GM23338 (cell line): ENCODE measurements at regions not wholly inside any gene's neighbourhood (a gene's known extent, or its start where the extent isn't known, plus 50 kb on each side); places are given as distances from the start of the nearest gene placed in this dataset.

Experiments used
- ATAC-seq: fragments of 200-7000 bp; cut with Tn5 transposase; 3 replicates; pipeline ENCODE4 v1.9.1; 2020
- DNase-seq: peaks from one replicate; pipeline ENCODE4 v3.0.0-alpha.2; 2015; ENCODE audit warnings: low spot score
- H2AFZ ChIP-seq: fragments of 200-600 bp; sonication (generic); 2 replicates; pipeline ENCODE4 v1.8.0; 2016; ENCODE audit warnings: antibody characterized with exemption, mild to moderate bottlenecking, moderate library complexity
- H3F3A ChIP-seq: fragments of 200-600 bp; sonication (generic); replicated peaks from 2 replicates; pipeline ENCODE4 v1.8.0; 2017; ENCODE audit warnings: antibody characterized with exemption, mixed run types, low read depth
- H3K27ac ChIP-seq: fragments of 200-600 bp; sonication (generic); 2 replicates; pipeline ENCODE4 v1.6.1; 2016; ENCODE audit warnings: low read depth
- H3K27me3 ChIP-seq: fragments of 200-600 bp; sonication (generic); 2 replicates; pipeline ENCODE4 v1.8.0; 2016; ENCODE audit warnings: mild to moderate bottlenecking, mixed run types, moderate library complexity; ENCODE audit not compliant: insufficient read depth
- H3K36me3 ChIP-seq: fragments of 200-600 bp; sonication (generic); 2 replicates; pipeline ENCODE4 v1.8.0; 2016; ENCODE audit warnings: mild to moderate bottlenecking; ENCODE audit not compliant: insufficient read depth
- H3K4me1 ChIP-seq: fragments of 200-600 bp; sonication (generic); 2 replicates; pipeline ENCODE4 v1.8.0; 2016; ENCODE audit warnings: mild to moderate bottlenecking, moderate library complexity; ENCODE audit not compliant: insufficient read depth
- H3K4me2 ChIP-seq: fragments of 200-600 bp; sonication (generic); 2 replicates; pipeline ENCODE4 v1.7.1; 2017; ENCODE audit warnings: mixed run types
- H3K4me3 ChIP-seq: fragments of 200-600 bp; sonication (generic); 2 replicates; pipeline ENCODE4 v1.6.1; 2016; ENCODE audit warnings: mixed run types
- H3K79me2 ChIP-seq: fragments of 200-600 bp; sonication (generic); replicated peaks from 2 replicates; pipeline ENCODE4 v1.8.0; 2017; ENCODE audit warnings: mild to moderate bottlenecking; ENCODE audit not compliant: insufficient read depth
- H3K9me2 ChIP-seq: fragments of 200-600 bp; sonication (generic); 2 replicates; pipeline ENCODE4 v1.8.0; 2017; ENCODE audit not compliant: insufficient read depth
- H4K20me1 ChIP-seq: fragments of 200-600 bp; sonication (generic); replicated peaks from 2 replicates; pipeline ENCODE4 v1.8.0; 2017; ENCODE audit warnings: mild to moderate bottlenecking; ENCODE audit not compliant: insufficient read depth
- H3K27ac Mint-ChIP-seq: 2 replicates; pipeline ENCODE4 v1.8.0; 2020; ENCODE audit warnings: inconsistent platforms, mild to moderate bottlenecking, moderate library complexity, mixed read lengths
- H3K27me3 Mint-ChIP-seq: 3 replicates; pipeline ENCODE4 v1.8.0; 2022; ENCODE audit warnings: low read depth, mild to moderate bottlenecking, moderate library complexity, mixed read lengths, inconsistent platforms; ENCODE audit not compliant: insufficient read depth, poor library complexity
- H3K36me3 Mint-ChIP-seq: 3 replicates; pipeline ENCODE4 v1.8.0; 2021; ENCODE audit warnings: low read depth, mild to moderate bottlenecking, inconsistent platforms, moderate library complexity, mixed read lengths
- H3K4me1 Mint-ChIP-seq: 3 replicates; pipeline ENCODE4 v1.8.0; 2020; ENCODE audit warnings: mild to moderate bottlenecking, inconsistent platforms, mixed read lengths
- H3K4me3 Mint-ChIP-seq: 3 replicates; pipeline ENCODE4 v1.8.0; 2021; ENCODE audit warnings: moderate library complexity, mild to moderate bottlenecking, inconsistent platforms, mixed read lengths
- H3K9me3 Mint-ChIP-seq: 3 replicates; pipeline ENCODE4 v1.8.0; 2020; ENCODE audit warnings: moderate library complexity, mild to moderate bottlenecking, inconsistent platforms, mixed read lengths
- CREB1 ChIP-seq: fragments of 250-450 bp; sonication (Bioruptor Pico); IDR thresholded peaks from 2 replicates; pipeline ENCODE4 v1.5.0; 2020; ENCODE audit warnings: low read depth, mild to moderate bottlenecking, moderate library complexity
- CTCF ChIP-seq, 2 experiments: fragments of 200-600 bp in 1 of 2; sonication (generic) in 1 of 2; conservative IDR thresholded peaks; 2 replicates each; pipeline versions ENCODE4 v1.5.1 to v1.6.1; 2016 to 2017; ENCODE audit warnings: antibody characterized with exemption in 2 of 2, low read depth in 2 of 2, mild to moderate bottlenecking in 2 of 2, moderate library complexity in 1 of 2
- EZH2 ChIP-seq: fragments of 200-600 bp; sonication (generic); IDR thresholded peaks from one replicate; pipeline ENCODE4 v1.8.0; 2017; ENCODE audit warnings: antibody characterized with exemption, mild to moderate bottlenecking, low read depth; ENCODE audit not compliant: unreplicated experiment
- EZH2phosphoT487 ChIP-seq: fragments of 200-600 bp; sonication (generic); IDR thresholded peaks from one replicate; pipeline ENCODE4 v1.8.1; 2018; ENCODE audit warnings: antibody characterized with exemption; ENCODE audit not compliant: unreplicated experiment
- JUNB ChIP-seq: IDR thresholded peaks from one replicate; pipeline ENCODE4 v1.6.1; 2016; ENCODE audit warnings: antibody characterized with exemption; ENCODE audit not compliant: unreplicated experiment
- NANOG ChIP-seq: IDR thresholded peaks from 2 replicates; pipeline ENCODE4 v1.6.1; 2016; ENCODE audit warnings: antibody characterized with exemption, borderline replicate concordance
- POLR2AphosphoS5 ChIP-seq: IDR thresholded peaks from 2 replicates; pipeline ENCODE4 v1.6.1; 2016; ENCODE audit warnings: antibody characterized with exemption, low read depth
- STAT1 ChIP-seq: IDR thresholded peaks from one replicate; pipeline ENCODE4 v1.6.1; 2016; ENCODE audit warnings: antibody characterized with exemption; ENCODE audit not compliant: unreplicated experiment
- ZNF114 ChIP-seq: fragments of 250-450 bp; sonication (Bioruptor Pico); IDR thresholded peaks from 2 replicates; pipeline ENCODE4 v1.5.0; 2020; ENCODE audit warnings: mild to moderate bottlenecking, moderate library complexity
- ZNF331 ChIP-seq: fragments of 250-450 bp; sonication (Bioruptor Pico); IDR thresholded peaks from 2 replicates; pipeline ENCODE4 v1.5.0; 2020; ENCODE audit warnings: low read depth, mild to moderate bottlenecking, moderate library complexity
- ZNF462 ChIP-seq: fragments of 250-450 bp; sonication (Bioruptor Pico); IDR thresholded peaks from 2 replicates; pipeline ENCODE4 v1.5.0; 2020; ENCODE audit warnings: mild to moderate bottlenecking, moderate library complexity
- TF ChIP-seq, protein P1 (sequence below): IDR thresholded peaks from 2 replicates; pipeline ENCODE4 v1.6.1; 2016; ENCODE audit warnings: antibody characterized with exemption

GRCh38 chr5:133696006-133696584, 83.8 kb upstream of the FSTL4 start (continued):
- TF ChIP-seq ZNF462 (CRISPR knock-in tag): no peak
- TF ChIP-seq ZNF331: no peak
- TF ChIP-seq ZNF114 (CRISPR knock-in tag): no peak
- no peak for TF ChIP-seq STAT1
- TF ChIP-seq EZH2: no peak

DNA sequence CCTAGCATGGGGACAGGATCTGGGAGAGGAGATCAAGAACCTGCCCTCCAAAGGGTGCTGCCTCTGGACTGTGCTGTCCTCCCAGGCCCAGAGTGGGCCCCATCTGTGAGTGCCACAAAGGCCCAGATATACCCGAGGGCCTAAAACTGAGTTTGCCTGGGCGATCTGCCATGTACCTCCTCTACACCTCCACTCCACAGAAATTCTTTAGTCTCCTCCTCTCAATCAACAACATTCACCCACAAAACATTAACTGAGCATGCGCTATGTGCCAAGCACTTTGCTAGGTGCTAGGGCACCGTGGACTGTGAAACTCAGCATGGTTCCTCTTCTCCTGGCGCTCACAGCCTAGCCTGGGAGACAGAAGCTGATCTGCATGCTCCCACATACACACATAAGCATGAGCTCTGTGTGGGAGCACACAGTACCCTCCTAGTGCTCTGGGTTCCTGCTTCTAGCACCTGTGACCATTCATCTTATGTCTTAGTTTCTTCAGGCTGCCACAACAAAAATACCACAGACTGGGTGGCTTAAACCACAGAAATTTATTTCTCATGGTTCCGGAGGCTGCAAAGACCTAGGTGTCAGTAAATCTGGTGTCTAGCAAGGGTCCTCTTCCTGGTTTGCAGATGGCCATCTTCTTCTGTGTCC, 82.0 kb upstream of the FSTL4 start:
- Histone ChIP-seq H2AFZ (no peak overlapping the region), H3K79me2 (no peaks in the 10 kb centered on the region), H3K9me2 (0 out of 2 replicates have a peak, but pooled peaks cover 7% of the 10 kb centered on the region), H3K4me2 (no peak overlapping the region), H3K36me3 (no peaks in the 10 kb centered on the region), H3K4me1 (no peaks in the 10 kb centered on the region), H3K27me3 (no peaks in the 10 kb centered on the region), H3F3A (no peaks in the 10 kb centered on the region), H3K4me3 (no peak overlapping the region), H4K20me1 (no peaks in the 10 kb centered on the region), H3K27ac (no peak overlapping the region)
- Mint-ChIP-seq H3K9me3 (no peaks in the 10 kb centered on the region), H3K4me3 (no peak overlapping the region), H3K4me1 (no peaks in the 10 kb centered on the region), H3K27ac (no peak overlapping the region), H3K27me3 (peaks cover 3% of the 10 kb centered on the region), H3K36me3 (no peaks in the 10 kb centered on the region)
- DNase-seq (no peak), ATAC-seq (no peak)
- TF ChIP-seq STAT1 (no peak), EZH2phosphoT487 (no peak), CTCF (conservative IDR thresholded peaks at IDR 0.05; ENCODE audit: low read depth in 2 of 2) (no peak), ZNF331 (no peak), CREB1 (CRISPR knock-in tag) (no peak), EZH2 (no peak), NANOG (no peak), JUNB (no peak), POLR2AphosphoS5 (no peak)
- TF ChIP-seq, protein P1, sequence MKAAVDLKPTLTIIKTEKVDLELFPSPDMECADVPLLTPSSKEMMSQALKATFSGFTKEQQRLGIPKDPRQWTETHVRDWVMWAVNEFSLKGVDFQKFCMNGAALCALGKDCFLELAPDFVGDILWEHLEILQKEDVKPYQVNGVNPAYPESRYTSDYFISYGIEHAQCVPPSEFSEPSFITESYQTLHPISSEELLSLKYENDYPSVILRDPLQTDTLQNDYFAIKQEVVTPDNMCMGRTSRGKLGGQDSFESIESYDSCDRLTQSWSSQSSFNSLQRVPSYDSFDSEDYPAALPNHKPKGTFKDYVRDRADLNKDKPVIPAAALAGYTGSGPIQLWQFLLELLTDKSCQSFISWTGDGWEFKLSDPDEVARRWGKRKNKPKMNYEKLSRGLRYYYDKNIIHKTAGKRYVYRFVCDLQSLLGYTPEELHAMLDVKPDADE: no peak
